WTC11 (cell line): ENCODE measurements at regions not wholly inside any gene's neighbourhood (a gene's known extent, or its start where the extent isn't known, plus 50 kb on each side); places are given as distances from the start of the nearest gene placed in this dataset.

ENCODE experiments used
- ATAC-seq: fragments of 200-7000 bp; cut with Tn5 transposase; 2 replicates; pipeline ENCODE4 v1.10.0; 2021; ENCODE audit warnings: mild to moderate bottlenecking, moderate library complexity
- CTCF ChIA-PET: fragments of 300-600 bp; sonication (Branson Sonifier 250); formaldehyde crosslinking; loops from one replicate; lab custom pipeline; 2021; ENCODE audit warnings: antibody characterized with exemption; lab: Charles Lee
- POLR2A ChIA-PET: fragments of 350-600 bp; sonication (Branson Sonifier 250); formaldehyde crosslinking; loops from one replicate; lab custom pipeline; 2021; ENCODE audit warnings: antibody characterized with exemption; lab: Charles Lee
- DNase-seq: peaks from one replicate; pipeline ENCODE4 v3.0.0; 2021; ENCODE audit warnings: low spot score
- H3K27ac Mint-ChIP-seq: 2 replicates; pipeline ENCODE4 v1.8.0; 2021; ENCODE audit warnings: mixed read lengths
- H3K27me3 Mint-ChIP-seq: 2 replicates; pipeline ENCODE4 v1.8.0; 2021; ENCODE audit warnings: low read depth, mild to moderate bottlenecking, moderate library complexity, mixed read lengths
- H3K36me3 Mint-ChIP-seq: 2 replicates; pipeline ENCODE4 v1.8.0; 2021; ENCODE audit warnings: mixed read lengths
- H3K4me1 Mint-ChIP-seq: 2 replicates; pipeline ENCODE4 v1.8.0; 2022; ENCODE audit warnings: mixed read lengths
- H3K4me3 Mint-ChIP-seq: 2 replicates; pipeline ENCODE4 v1.8.0; 2021; ENCODE audit warnings: mild to moderate bottlenecking, moderate library complexity, mixed read lengths
- H3K9me3 Mint-ChIP-seq: 2 replicates; pipeline ENCODE4 v1.8.0; 2021; ENCODE audit warnings: mixed read lengths
- ATF1 ChIP-seq: sonication (generic); formaldehyde crosslinking; IDR thresholded peaks from 2 replicates; pipeline ENCODE4 v1.8.1; 2023; ENCODE audit warnings: mild to moderate bottlenecking, moderate library complexity, missing genetic modification reagents
- E2F4 ChIP-seq: sonication (generic); formaldehyde crosslinking; IDR thresholded peaks from 2 replicates; pipeline ENCODE4 v1.8.1; 2022; ENCODE audit warnings: low read depth, mild to moderate bottlenecking, moderate library complexity, missing genetic modification reagents, borderline replicate concordance
- E2F5 ChIP-seq: sonication (generic); formaldehyde crosslinking; IDR thresholded peaks from 2 replicates; pipeline ENCODE4 v1.8.1; 2022; ENCODE audit warnings: mild to moderate bottlenecking, moderate library complexity, missing genetic modification reagents
- ETV6 ChIP-seq: sonication (generic); formaldehyde crosslinking; IDR thresholded peaks from 2 replicates; pipeline ENCODE4 v1.8.1; 2022; ENCODE audit warnings: mild to moderate bottlenecking, missing genetic modification reagents
- FOXJ3 ChIP-seq: sonication (generic); formaldehyde crosslinking; IDR thresholded peaks from 2 replicates; pipeline ENCODE4 v1.9.0; 2021; ENCODE audit warnings: missing genetic modification reagents, mild to moderate bottlenecking, borderline replicate concordance
- FOXP1 ChIP-seq: sonication (generic); formaldehyde crosslinking; IDR thresholded peaks from 2 replicates; pipeline ENCODE4 v1.8.0; 2022; ENCODE audit warnings: missing genetic modification reagents, mild to moderate bottlenecking, moderate library complexity, borderline replicate concordance
- JUN ChIP-seq: sonication (generic); formaldehyde crosslinking; IDR thresholded peaks from 2 replicates; pipeline ENCODE4 v1.8.0; 2023; ENCODE audit warnings: mild to moderate bottlenecking, missing genetic modification reagents
- MXD4 ChIP-seq: fragments of 250-450 bp; sonication (Bioruptor Pico); IDR thresholded peaks from 2 replicates; pipeline ENCODE4 v1.8.0; 2021; ENCODE audit warnings: mild to moderate bottlenecking, moderate library complexity, borderline replicate concordance
- NFATC4 ChIP-seq: fragments of 250-450 bp; sonication (Bioruptor Pico); IDR thresholded peaks from 2 replicates; pipeline ENCODE4 v1.9.0; 2021; ENCODE audit warnings: mild to moderate bottlenecking
- NFYB ChIP-seq: sonication (generic); formaldehyde crosslinking; conservative IDR thresholded peaks from 2 replicates; pipeline ENCODE4 v1.8.0; 2022; ENCODE audit warnings: low read depth, missing genetic modification reagents
- STAT6 ChIP-seq: sonication (generic); formaldehyde crosslinking; conservative IDR thresholded peaks from 2 replicates; pipeline ENCODE4 v1.8.1; 2023; ENCODE audit warnings: mild to moderate bottlenecking, low read depth, missing genetic modification reagents, moderate library complexity
- TCF7 ChIP-seq: sonication (generic); formaldehyde crosslinking; IDR thresholded peaks from 2 replicates; pipeline ENCODE4 v1.8.0; 2022; ENCODE audit warnings: mild to moderate bottlenecking, low read depth, missing genetic modification reagents, moderate library complexity
- TEAD1 ChIP-seq: sonication (generic); formaldehyde crosslinking; IDR thresholded peaks from 2 replicates; pipeline ENCODE4 v1.8.0; 2022; ENCODE audit warnings: mild to moderate bottlenecking, missing genetic modification reagents
- ZBTB43 ChIP-seq: sonication (generic); formaldehyde crosslinking; IDR thresholded peaks from 2 replicates; pipeline ENCODE4 v1.8.1; 2023; ENCODE audit warnings: mild to moderate bottlenecking, missing genetic modification reagents
- ZNF121 ChIP-seq: sonication (generic); formaldehyde crosslinking; IDR thresholded peaks from 2 replicates; pipeline ENCODE4 v1.8.0; 2023; ENCODE audit warnings: missing genetic modification reagents
- ZNF317 ChIP-seq: sonication (generic); formaldehyde crosslinking; IDR thresholded peaks from 2 replicates; pipeline ENCODE4 v1.8.1; 2023; ENCODE audit warnings: low read depth, mild to moderate bottlenecking, moderate library complexity, missing genetic modification reagents, borderline replicate concordance
- ZNF671 ChIP-seq: fragments of 250-450 bp; sonication (Bioruptor Pico); IDR thresholded peaks from 2 replicates; pipeline ENCODE4 v1.8.0; 2021; ENCODE audit warnings: mild to moderate bottlenecking
- TF ChIP-seq, protein P1 (sequence below): sonication (generic); formaldehyde crosslinking; conservative IDR thresholded peaks from 2 replicates; pipeline ENCODE4 v1.8.1; 2022; ENCODE audit warnings: mild to moderate bottlenecking, missing genetic modification reagents
- TF ChIP-seq, protein P2 (sequence below): sonication (generic); formaldehyde crosslinking; IDR thresholded peaks from 2 replicates; pipeline ENCODE4 v1.8.0; 2023; ENCODE audit warnings: mild to moderate bottlenecking, missing genetic modification reagents
- TF ChIP-seq, protein P3 (sequence below): fragments of 250-450 bp; sonication (Bioruptor Pico); IDR thresholded peaks from 2 replicates; pipeline ENCODE4 v1.9.0; 2021; ENCODE audit warnings: mild to moderate bottlenecking

GRCh38 chr14:87725318-87725717, 267.7 kb downstream of the GALC start:
- no peak for ATAC-seq
- ChIA-PET POLR2A (no interaction called here), CTCF (no interaction called here)

DNA sequence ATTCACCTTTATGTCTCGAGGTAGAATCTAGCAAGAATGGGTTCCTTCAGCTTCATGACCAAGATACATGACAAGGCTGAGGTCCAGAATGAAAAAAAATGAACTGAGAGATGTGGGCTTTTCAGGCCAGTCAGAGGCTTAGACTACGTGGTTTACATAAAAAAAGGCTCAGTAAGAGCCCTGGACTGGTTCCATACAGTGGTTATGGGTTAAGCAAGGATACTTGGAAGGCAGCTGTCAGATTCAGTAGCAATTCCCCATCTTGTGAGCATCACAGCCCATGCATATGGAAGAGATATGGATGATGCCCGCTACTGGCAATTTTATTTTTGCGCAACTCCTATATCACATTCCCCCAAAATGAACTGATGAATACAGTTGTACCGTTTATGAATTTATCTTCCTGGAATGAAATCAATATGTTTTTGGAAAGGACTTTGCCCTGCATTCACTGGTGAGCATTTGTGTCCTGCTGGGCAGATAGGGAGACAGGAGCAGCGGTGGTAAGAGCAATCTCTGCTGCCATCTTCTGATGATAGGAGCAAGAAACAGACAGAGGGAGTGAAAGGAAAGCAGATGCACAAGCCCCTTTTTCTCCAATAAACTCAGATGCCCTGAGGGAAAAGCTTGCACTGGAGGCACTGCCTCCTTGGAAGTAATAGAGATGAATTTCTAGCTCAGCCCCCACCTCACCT, 280.4 kb downstream of the GALC start:
- H3K27me3 Mint-ChIP-seq, result no peaks in the 10 kb centered on the region
- H3K4me3 Mint-ChIP-seq, result no peak overlapping the region
- H3K36me3 Mint-ChIP-seq, result no peaks in the 10 kb centered on the region
- H3K9me3 Mint-ChIP-seq, result no peaks in the 10 kb centered on the region
- DNase-seq, result no peak
- CTCF ChIA-PET, result interaction anchor here (0.8 kb wide), 1 partner anchor 16 kb away, joined by 3 read pairs; no protein-coding TSS in a partner anchor
- peak; percentile 56; the same call in 1 of the 2 replicates for ATAC-seq
- H3K4me1 Mint-ChIP-seq, result no peaks in the 10 kb centered on the region
- no peak overlapping the region for H3K27ac Mint-ChIP-seq
- POLR2A ChIA-PET, result no interaction called here
- TF ChIP-seq, protein P1, sequence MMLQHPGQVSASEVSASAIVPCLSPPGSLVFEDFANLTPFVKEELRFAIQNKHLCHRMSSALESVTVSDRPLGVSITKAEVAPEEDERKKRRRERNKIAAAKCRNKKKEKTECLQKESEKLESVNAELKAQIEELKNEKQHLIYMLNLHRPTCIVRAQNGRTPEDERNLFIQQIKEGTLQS (CRISPR knock-in tag), result no peak
- no peak for TF ChIP-seq ZBTB43 (CRISPR knock-in tag)
- TF ChIP-seq MXD4 (CRISPR knock-in tag), result no peak
- no peak for TF ChIP-seq E2F4 (CRISPR knock-in tag)
- TF ChIP-seq ETV6 (CRISPR knock-in tag), result no peak
- TF ChIP-seq, protein P2, sequence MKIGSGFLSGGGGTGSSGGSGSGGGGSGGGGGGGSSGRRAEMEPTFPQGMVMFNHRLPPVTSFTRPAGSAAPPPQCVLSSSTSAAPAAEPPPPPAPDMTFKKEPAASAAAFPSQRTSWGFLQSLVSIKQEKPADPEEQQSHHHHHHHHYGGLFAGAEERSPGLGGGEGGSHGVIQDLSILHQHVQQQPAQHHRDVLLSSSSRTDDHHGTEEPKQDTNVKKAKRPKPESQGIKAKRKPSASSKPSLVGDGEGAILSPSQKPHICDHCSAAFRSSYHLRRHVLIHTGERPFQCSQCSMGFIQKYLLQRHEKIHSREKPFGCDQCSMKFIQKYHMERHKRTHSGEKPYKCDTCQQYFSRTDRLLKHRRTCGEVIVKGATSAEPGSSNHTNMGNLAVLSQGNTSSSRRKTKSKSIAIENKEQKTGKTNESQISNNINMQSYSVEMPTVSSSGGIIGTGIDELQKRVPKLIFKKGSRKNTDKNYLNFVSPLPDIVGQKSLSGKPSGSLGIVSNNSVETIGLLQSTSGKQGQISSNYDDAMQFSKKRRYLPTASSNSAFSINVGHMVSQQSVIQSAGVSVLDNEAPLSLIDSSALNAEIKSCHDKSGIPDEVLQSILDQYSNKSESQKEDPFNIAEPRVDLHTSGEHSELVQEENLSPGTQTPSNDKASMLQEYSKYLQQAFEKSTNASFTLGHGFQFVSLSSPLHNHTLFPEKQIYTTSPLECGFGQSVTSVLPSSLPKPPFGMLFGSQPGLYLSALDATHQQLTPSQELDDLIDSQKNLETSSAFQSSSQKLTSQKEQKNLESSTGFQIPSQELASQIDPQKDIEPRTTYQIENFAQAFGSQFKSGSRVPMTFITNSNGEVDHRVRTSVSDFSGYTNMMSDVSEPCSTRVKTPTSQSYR (CRISPR knock-in tag), result no peak
- no peak for TF ChIP-seq JUN (CRISPR knock-in tag)
- TF ChIP-seq FOXP1 (CRISPR knock-in tag), result no peak
- no peak for TF ChIP-seq ATF1
- TF ChIP-seq NFATC4 (CRISPR knock-in tag), result no peak
- TF ChIP-seq FOXJ3 (CRISPR knock-in tag), result no peak
- no peak for TF ChIP-seq ZNF317 (CRISPR knock-in tag)
- no peak for TF ChIP-seq ZNF671 (CRISPR knock-in tag)
- no peak for TF ChIP-seq E2F5 (CRISPR knock-in tag)

More at GRCh38 chr14:87725318-87725717, 267.7 kb downstream of the GALC start:
- no peaks in the 10 kb centered on the region for H3K4me1 Mint-ChIP-seq
- no peaks in the 10 kb centered on the region; the same call in 1 of the 2 replicates for H3K27me3 Mint-ChIP-seq
- no peaks in the 10 kb centered on the region for H3K36me3 Mint-ChIP-seq
- no peaks in the 10 kb centered on the region for H3K9me3 Mint-ChIP-seq
- TF ChIP-seq, protein P3, sequence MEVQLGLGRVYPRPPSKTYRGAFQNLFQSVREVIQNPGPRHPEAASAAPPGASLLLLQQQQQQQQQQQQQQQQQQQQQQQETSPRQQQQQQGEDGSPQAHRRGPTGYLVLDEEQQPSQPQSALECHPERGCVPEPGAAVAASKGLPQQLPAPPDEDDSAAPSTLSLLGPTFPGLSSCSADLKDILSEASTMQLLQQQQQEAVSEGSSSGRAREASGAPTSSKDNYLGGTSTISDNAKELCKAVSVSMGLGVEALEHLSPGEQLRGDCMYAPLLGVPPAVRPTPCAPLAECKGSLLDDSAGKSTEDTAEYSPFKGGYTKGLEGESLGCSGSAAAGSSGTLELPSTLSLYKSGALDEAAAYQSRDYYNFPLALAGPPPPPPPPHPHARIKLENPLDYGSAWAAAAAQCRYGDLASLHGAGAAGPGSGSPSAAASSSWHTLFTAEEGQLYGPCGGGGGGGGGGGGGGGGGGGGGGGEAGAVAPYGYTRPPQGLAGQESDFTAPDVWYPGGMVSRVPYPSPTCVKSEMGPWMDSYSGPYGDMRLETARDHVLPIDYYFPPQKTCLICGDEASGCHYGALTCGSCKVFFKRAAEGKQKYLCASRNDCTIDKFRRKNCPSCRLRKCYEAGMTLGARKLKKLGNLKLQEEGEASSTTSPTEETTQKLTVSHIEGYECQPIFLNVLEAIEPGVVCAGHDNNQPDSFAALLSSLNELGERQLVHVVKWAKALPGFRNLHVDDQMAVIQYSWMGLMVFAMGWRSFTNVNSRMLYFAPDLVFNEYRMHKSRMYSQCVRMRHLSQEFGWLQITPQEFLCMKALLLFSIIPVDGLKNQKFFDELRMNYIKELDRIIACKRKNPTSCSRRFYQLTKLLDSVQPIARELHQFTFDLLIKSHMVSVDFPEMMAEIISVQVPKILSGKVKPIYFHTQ, result no peak
- TF ChIP-seq STAT6 (CRISPR knock-in tag), result no peak
- TF ChIP-seq ZNF121 (CRISPR knock-in tag), result no peak
- no peak for TF ChIP-seq TCF7 (CRISPR knock-in tag)
- no peak for TF ChIP-seq FOXJ3 (CRISPR knock-in tag)
- no peak for TF ChIP-seq NFYB
- TF ChIP-seq TEAD1, result no peak
- no peak overlapping the region for H3K4me3 Mint-ChIP-seq
- no peak for DNase-seq
- H3K27ac Mint-ChIP-seq, result no peak overlapping the region
